HFFc6 (cell line): ENCODE measurements at regions not wholly inside any gene's neighbourhood (a gene's known extent, or its start where the extent isn't known, plus 50 kb on each side); places are given as distances from the start of the nearest gene placed in this dataset.

Experiments
- DNase-seq: peaks from one replicate; pipeline ENCODE4 v3.0.0-alpha.2; 2018
- H3K27ac Mint-ChIP-seq: 2 replicates; pipeline ENCODE4 v1.8.0; 2020; ENCODE audit warnings: mild to moderate bottlenecking, mixed read lengths
- H3K27me3 Mint-ChIP-seq: 2 replicates; pipeline ENCODE4 v1.8.0; 2021; ENCODE audit warnings: mild to moderate bottlenecking, moderate library complexity, mixed read lengths; ENCODE audit not compliant: insufficient read depth
- H3K36me3 Mint-ChIP-seq: 2 replicates; pipeline ENCODE4 v1.8.0; 2021; ENCODE audit warnings: low read depth, mixed read lengths
- H3K4me1 Mint-ChIP-seq: 2 replicates; pipeline ENCODE4 v1.8.0; 2020; ENCODE audit warnings: low read depth, mixed read lengths
- H3K4me3 Mint-ChIP-seq: 2 replicates; pipeline ENCODE4 v1.8.0; 2020; ENCODE audit warnings: mild to moderate bottlenecking, moderate library complexity, mixed read lengths
- H3K9me3 Mint-ChIP-seq: 2 replicates; pipeline ENCODE4 v1.8.0; 2020; ENCODE audit warnings: mild to moderate bottlenecking, mixed read lengths
- CTCF ChIP-seq: fragments of 200-600 bp; sonication (generic); IDR thresholded peaks from 2 replicates; pipeline ENCODE4 v1.5.0; 2021; ENCODE audit warnings: antibody characterized with exemption, mild to moderate bottlenecking

DNA sequence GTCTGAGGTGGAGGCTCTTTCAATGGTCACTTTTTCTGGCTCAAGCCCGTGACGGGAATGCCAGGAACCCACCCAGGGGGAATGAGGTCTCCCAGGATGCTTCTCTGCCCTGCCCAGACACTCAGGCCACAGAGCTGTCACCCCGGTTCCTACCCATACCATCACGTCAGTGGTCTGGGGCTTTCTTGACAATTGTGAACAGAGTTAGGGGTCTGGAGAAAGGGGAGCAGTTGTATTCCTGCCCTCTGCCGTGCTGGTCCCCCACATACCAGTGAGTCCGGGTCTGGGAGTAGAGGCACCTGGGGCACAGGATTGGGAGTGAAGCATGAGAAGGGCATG, 97.2 kb downstream of the B3GNT2 start:
- no peak overlapping the region for H3K27ac Mint-ChIP-seq
- H3K27me3 Mint-ChIP-seq, result peaks cover 26% of the 10 kb centered on the region
- H3K36me3 Mint-ChIP-seq, result no peaks in the 10 kb centered on the region
- no peak overlapping the region for H3K4me3 Mint-ChIP-seq
- no peak for DNase-seq
- H3K9me3 Mint-ChIP-seq, result no peaks in the 10 kb centered on the region
- peaks cover 4% of the 10 kb centered on the region for H3K4me1 Mint-ChIP-seq
- no peak for TF ChIP-seq CTCF

DNA sequence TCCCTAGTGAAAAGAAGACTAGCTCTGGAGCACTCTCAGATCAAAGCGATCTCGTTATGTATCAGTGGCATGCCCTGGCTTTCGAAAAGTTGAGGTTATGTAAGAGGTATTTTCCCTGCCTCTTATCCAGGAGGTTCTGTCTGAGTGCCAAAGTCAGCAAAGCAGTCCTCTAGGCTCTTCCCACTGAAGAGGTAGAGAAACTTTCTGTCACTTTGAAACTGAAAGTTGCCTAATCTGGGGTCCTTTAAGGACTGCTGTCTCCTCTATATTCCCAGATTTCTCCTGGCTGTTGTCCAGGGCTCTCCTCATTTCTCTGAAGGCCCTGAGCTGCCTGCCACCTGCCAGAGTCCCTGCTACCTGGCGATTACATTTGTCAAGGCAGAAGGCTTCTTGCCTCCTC, 96.3 kb downstream of the B3GNT2 start:
- DNase-seq, result no peak
- Mint-ChIP-seq H3K27ac (no peak overlapping the region), H3K4me3 (peak overlapping the region; percentile 50; the same call in 1 of the 2 replicates), H3K4me1 (peaks cover 11% of the 10 kb centered on the region), H3K36me3 (no peaks in the 10 kb centered on the region), H3K27me3 (peaks cover 31% of the 10 kb centered on the region), H3K9me3 (no peaks in the 10 kb centered on the region; the same call in 1 of the 2 replicates)
- no peak for TF ChIP-seq CTCF

- H3K9me3 Mint-ChIP-seq, result no peaks in the 10 kb centered on the region; the same call in 1 of the 2 replicates
- no peak overlapping the region for H3K27ac Mint-ChIP-seq
- peaks cover 11% of the 10 kb centered on the region for H3K4me1 Mint-ChIP-seq
- peaks cover 32% of the 10 kb centered on the region for H3K27me3 Mint-ChIP-seq
- no peaks in the 10 kb centered on the region for H3K36me3 Mint-ChIP-seq
- TF ChIP-seq CTCF, result no peak
- DNase-seq, result no peak
- H3K4me3 Mint-ChIP-seq, result no peak overlapping the region
Measured at GRCh38 chr2:62291517-62292137, 95.7 kb downstream of the B3GNT2 start.

DNA sequence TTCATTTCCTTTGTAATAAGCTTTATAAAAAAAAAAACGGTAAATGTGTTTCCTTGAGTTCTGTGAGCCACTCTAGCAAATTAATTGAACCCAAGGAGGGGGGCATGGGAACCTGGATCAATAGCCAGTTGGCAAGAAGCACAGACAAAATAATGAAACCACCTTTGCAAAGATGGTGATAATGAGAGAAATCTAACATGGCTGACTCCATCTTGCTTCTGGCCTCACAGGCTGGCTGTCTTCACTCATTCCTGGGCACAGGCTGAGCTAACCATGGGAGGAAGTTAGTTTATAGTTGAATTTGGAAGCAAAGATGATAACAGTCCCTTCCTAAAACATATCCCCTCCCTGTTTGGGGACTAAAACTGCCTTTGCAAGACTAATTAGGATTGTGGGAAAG, 95.1 kb downstream of the B3GNT2 start:
- no peak for TF ChIP-seq CTCF
- no peak overlapping the region for H3K4me3 Mint-ChIP-seq
- H3K27ac Mint-ChIP-seq, result no peak overlapping the region
- no peak for DNase-seq
- H3K27me3 Mint-ChIP-seq, result peaks cover 27% of the 10 kb centered on the region
- peaks cover 11% of the 10 kb centered on the region for H3K4me1 Mint-ChIP-seq
- H3K9me3 Mint-ChIP-seq, result no peaks in the 10 kb centered on the region; the same call in 1 of the 2 replicates
- H3K36me3 Mint-ChIP-seq, result no peaks in the 10 kb centered on the region

DNA sequence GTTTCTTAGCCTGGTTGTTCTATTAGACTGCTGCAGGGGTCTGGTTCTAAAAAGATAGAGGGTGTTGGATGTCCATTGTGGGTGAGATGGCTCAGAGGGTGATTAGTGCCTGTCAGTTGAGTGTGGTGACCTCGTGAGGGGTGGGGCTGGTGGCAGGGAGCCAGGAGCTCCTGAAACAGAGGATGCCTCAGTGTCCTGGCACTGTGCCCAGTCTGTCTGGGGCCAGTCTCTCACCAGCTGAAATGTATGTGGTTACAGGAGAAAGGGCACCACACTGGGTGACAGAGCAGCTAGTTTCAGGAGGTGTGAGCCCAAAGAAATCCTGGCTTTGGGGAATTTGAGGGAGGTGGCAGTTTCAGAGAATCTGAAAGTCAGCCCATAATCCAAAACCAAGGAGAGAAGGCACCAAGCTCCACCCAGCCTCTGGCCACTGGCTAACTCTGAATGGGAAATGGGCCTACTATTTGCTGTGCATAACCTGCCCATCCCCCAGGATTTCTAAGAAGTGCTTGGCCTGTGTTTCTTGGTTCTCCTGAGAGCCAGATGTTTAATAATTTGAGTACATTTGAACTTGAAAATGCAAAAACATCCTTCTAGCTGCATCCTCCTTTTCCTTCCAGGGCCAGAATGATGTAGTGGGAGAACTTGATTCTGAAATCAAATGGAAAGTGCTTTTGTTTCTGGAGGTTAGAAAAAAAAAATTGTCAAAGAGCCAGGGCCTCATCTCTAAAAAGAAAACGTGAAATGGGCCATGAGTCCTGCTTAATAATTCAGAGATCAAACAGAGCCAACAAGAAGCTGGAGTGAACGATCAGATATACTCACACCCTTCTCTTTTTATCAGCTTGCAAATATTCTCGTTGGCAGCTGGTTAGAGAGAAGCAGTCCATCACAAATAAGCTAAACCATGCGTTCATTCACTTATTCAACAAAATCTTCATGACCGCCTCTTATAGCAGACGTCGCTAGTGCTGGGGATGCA, 92.3 kb downstream of the B3GNT2 start:
- Mint-ChIP-seq H3K27me3 (peaks cover 27% of the 10 kb centered on the region), H3K27ac (no peak overlapping the region), H3K36me3 (peaks cover 7% of the 10 kb centered on the region), H3K4me3 (no peak overlapping the region), H3K4me1 (peaks cover 11% of the 10 kb centered on the region), H3K9me3 (peaks cover 20% of the 10 kb centered on the region)
- peak; percentile 45 for DNase-seq
- TF ChIP-seq CTCF, result no peak
